HL-60 (cell line): ENCODE measurements at regions not wholly inside any gene's neighbourhood (a gene's known extent, or its start where the extent isn't known, plus 50 kb on each side); places are given as distances from the start of the nearest gene placed in this dataset.
"Not testable (repeated sequence)": the region's sequence is repeated elsewhere in the genome, so short reads cannot be mapped to it uniquely, and the experiment has no call there.

ENCODE experiments used
- DNase-seq, 2 experiments: peaks; one replicate each; pipeline ENCODE4 v3.0.0-alpha.2; 2010 to 2020; ENCODE audit warnings: low read depth in 1 of 2, low spot score in 1 of 2
- H3K27ac ChIP-seq: fragments of 250-450 bp; sonication (Bioruptor Pico); replicated peaks from 2 replicates; pipeline ENCODE4 v1.5.1; 2020; ENCODE audit warnings: mild to moderate bottlenecking, moderate library complexity
- H3K27me3 ChIP-seq: fragments of 250-450 bp; sonication (Bioruptor Pico); 2 replicates; pipeline ENCODE4 v1.5.1; 2021; ENCODE audit warnings: mild to moderate bottlenecking, moderate library complexity; ENCODE audit not compliant: insufficient read depth, poor library complexity, severe bottlenecking
- H3K4me3 ChIP-seq: replicated peaks from 2 replicates; pipeline ENCODE4 v1.5.1; 2011; ENCODE audit warnings: mild to moderate bottlenecking, control low read depth, low read length; ENCODE audit not compliant: insufficient read depth
- CTCF ChIP-seq: IDR thresholded peaks from one replicate; pipeline ENCODE4 v1.5.1; 2011; ENCODE audit warnings: low read length, control low read depth, inconsistent platforms; ENCODE audit not compliant: insufficient read depth
- GABPA ChIP-seq: IDR thresholded peaks from 2 replicates; pipeline ENCODE4 v1.6.1; 2012; ENCODE audit warnings: low read depth
- POLR2AphosphoS5 ChIP-seq: IDR thresholded peaks from 2 replicates; pipeline ENCODE4 v1.6.1; 2012; ENCODE audit warnings: low read depth
- REST ChIP-seq: IDR thresholded peaks from 2 replicates; pipeline ENCODE4 v1.6.1; 2012; ENCODE audit warnings: low read depth; ENCODE audit not compliant: insufficient replicate concordance
- SPI1 ChIP-seq: IDR thresholded peaks from 2 replicates; pipeline ENCODE4 v1.6.1; 2012; ENCODE audit warnings: low read depth, mild to moderate bottlenecking, borderline replicate concordance

- Histone ChIP-seq H3K4me3 (no peak overlapping the region), H3K27ac (no peak overlapping the region), H3K27me3 (no peaks in the 10 kb centered on the region)
- no peak for TF ChIP-seq CTCF
- TF ChIP-seq POLR2AphosphoS5 = no peak
- TF ChIP-seq SPI1 = no peak
- TF ChIP-seq GABPA = no peak
- no peak for TF ChIP-seq REST
- no peak for DNase-seq
Measured at GRCh38 chr7:98784216-98784785, 85.5 kb downstream of the TMEM130 start.

- no peak overlapping the region for H3K27ac ChIP-seq
- no peak for TF ChIP-seq GABPA
- no peak for TF ChIP-seq POLR2AphosphoS5
- TF ChIP-seq CTCF = no peak
- no peak for TF ChIP-seq REST
- TF ChIP-seq SPI1 = no peak
Measured at GRCh38 chr7:98785929-98786571, 83.8 kb downstream of the TMEM130 start.

GRCh38 chr7:98788966-98789365 lies 80.8 kb downstream of the TMEM130 start:
- H3K27ac ChIP-seq = no peak overlapping the region
- no peak for TF ChIP-seq CTCF
- TF ChIP-seq REST = no peak
- TF ChIP-seq POLR2AphosphoS5 = no peak
- TF ChIP-seq SPI1 = no peak
- TF ChIP-seq GABPA = no peak
- H3K4me3 ChIP-seq = no peak overlapping the region
- DNase-seq = no peak
- no peaks in the 10 kb centered on the region for H3K27me3 ChIP-seq

More at GRCh38 chr7:98785929-98786571, 83.8 kb downstream of the TMEM130 start:
- no peak for DNase-seq
- no peaks in the 10 kb centered on the region for H3K27me3 ChIP-seq
- H3K4me3 ChIP-seq = no peak overlapping the region

GRCh38 chr7:98794453-98794852 lies 75.4 kb downstream of the TMEM130 start:
- not testable (repeated sequence) for H3K27ac ChIP-seq, H3K27me3 ChIP-seq, H3K4me3 ChIP-seq, DNase-seq
